WERI-Rb-1 (cell line): ENCODE measurements at regions not wholly inside any gene's neighbourhood (a gene's known extent, or its start where the extent isn't known, plus 50 kb on each side); places are given as distances from the start of the nearest gene placed in this dataset.

Experiments used
- DNase-seq: peaks from one replicate; pipeline ENCODE4 v3.0.0-alpha.2; 2020
- H3K27ac ChIP-seq: fragments of 250-450 bp; sonication (Bioruptor Pico); 2 replicates; pipeline ENCODE4 v1.5.1; 2020; ENCODE audit warnings: mild to moderate bottlenecking, moderate library complexity
- H3K27me3 ChIP-seq: fragments of 250-450 bp; sonication (Bioruptor Pico); 2 replicates; pipeline ENCODE4 v1.5.1; 2021; ENCODE audit warnings: mild to moderate bottlenecking, low read depth, moderate library complexity; ENCODE audit not compliant: insufficient read depth, severe bottlenecking
- H3K36me3 ChIP-seq: fragments of 250-450 bp; sonication (Bioruptor Pico); 2 replicates; pipeline ENCODE4 v1.5.1; 2020; ENCODE audit warnings: mild to moderate bottlenecking, moderate library complexity
- H3K4me3 ChIP-seq: 2 replicates; pipeline ENCODE4 v1.5.1; 2011; ENCODE audit warnings: low read depth, mild to moderate bottlenecking, control low read depth, low read length
- H3K9me3 ChIP-seq: fragments of 250-450 bp; sonication (Bioruptor Pico); 2 replicates; pipeline ENCODE4 v1.5.1; 2021; ENCODE audit warnings: mild to moderate bottlenecking, moderate library complexity; ENCODE audit not compliant: severe bottlenecking
- CTCF ChIP-seq: IDR thresholded peaks from 2 replicates; pipeline ENCODE4 v1.5.1; 2011; ENCODE audit warnings: low read depth, mild to moderate bottlenecking, control low read depth, inconsistent platforms, low read length

- Histone ChIP-seq H3K9me3 (no peaks in the 10 kb centered on the region), H3K27ac (no peak overlapping the region), H3K36me3 (no peaks in the 10 kb centered on the region), H3K27me3 (no peaks in the 10 kb centered on the region), H3K4me3 (no peak overlapping the region)
- no peak for DNase-seq
- TF ChIP-seq CTCF: no peak
Observed at GRCh38 chr13:29906432-29907011, 56.1 kb upstream of the UBL3 start.

- Histone ChIP-seq H3K36me3 (no peaks in the 10 kb centered on the region), H3K27ac (no peak overlapping the region), H3K27me3 (no peaks in the 10 kb centered on the region), H3K9me3 (no peaks in the 10 kb centered on the region), H3K4me3 (no peak overlapping the region)
- DNase-seq: no peak
- TF ChIP-seq CTCF: no peak
Observed at GRCh38 chr13:29905845-29906244, 55.4 kb upstream of the UBL3 start.

- H3K4me3 ChIP-seq: no peak overlapping the region
- no peaks in the 10 kb centered on the region for H3K36me3 ChIP-seq
- DNase-seq: no peak
- H3K27me3 ChIP-seq: no peaks in the 10 kb centered on the region
- no peak for TF ChIP-seq CTCF
- no peak overlapping the region for H3K27ac ChIP-seq
- H3K9me3 ChIP-seq: no peaks in the 10 kb centered on the region
Observed at GRCh38 chr13:29903996-29904395, 53.6 kb upstream of the UBL3 start.

- H3K4me3 ChIP-seq: no peak overlapping the region
- H3K27me3 ChIP-seq: no peaks in the 10 kb centered on the region
- no peak overlapping the region for H3K27ac ChIP-seq
- H3K9me3 ChIP-seq: no peaks in the 10 kb centered on the region
- H3K36me3 ChIP-seq: no peaks in the 10 kb centered on the region
- TF ChIP-seq CTCF: no peak
- no peak for DNase-seq
Observed at GRCh38 chr13:29903543-29903942, 53.1 kb upstream of the UBL3 start.

- Histone ChIP-seq H3K27me3 (no peaks in the 10 kb centered on the region), H3K4me3 (no peak overlapping the region), H3K9me3 (no peaks in the 10 kb centered on the region), H3K27ac (no peak overlapping the region), H3K36me3 (no peaks in the 10 kb centered on the region)
- TF ChIP-seq CTCF: no peak
- DNase-seq: no peak
Observed at GRCh38 chr13:29902632-29903305, 52.4 kb upstream of the UBL3 start.
